Heart right ventricle (tissue), 16 donors: ENCODE measurements at regions not wholly inside any gene's neighbourhood (a gene's known extent, or its start where the extent isn't known, plus 50 kb on each side); places are given as distances from the start of the nearest gene placed in this dataset.

ENCODE experiments used
- ATAC-seq, 8 donors: fragments of 200-7000 bp; cut with Tn5 transposase; one replicate each; pipeline ENCODE4 v1.9.1; 2020; ENCODE audit warnings: mild to moderate bottlenecking in 8 of 8, moderate library complexity in 8 of 8, moderate number of reproducible peaks in 1 of 8
- DNase-seq, 2 donors: peaks; one replicate each; pipeline ENCODE4 v3.0.0-alpha.2; 2020
- H3K27ac ChIP-seq, 10 donors: fragments of 200-600 bp; sonication (generic) in 2 of 10; one replicate each; pipeline versions ENCODE4 v1.5.0 to v1.8.0; 2020 to 2022; ENCODE audit warnings: mild to moderate bottlenecking in 3 of 10
- H3K27me3 ChIP-seq, 7 donors: fragments of 200-600 bp; one replicate each; pipeline ENCODE4 v1.8.0; 2021 to 2022; ENCODE audit warnings: mild to moderate bottlenecking in 2 of 7
- H3K36me3 ChIP-seq, 9 donors: fragments of 200-600 bp; sonication (generic) in 1 of 9; one replicate each; pipeline versions ENCODE4 v1.5.0 to v1.8.0; 2020 to 2022; ENCODE audit warnings: mild to moderate bottlenecking in 2 of 9
- H3K4me1 ChIP-seq, 9 donors: fragments of 200-600 bp; sonication (generic) in 1 of 9; one replicate each; pipeline versions ENCODE4 v1.5.0 to v1.8.0; 2020 to 2022; ENCODE audit warnings: mild to moderate bottlenecking in 4 of 9
- H3K4me3 ChIP-seq, 10 donors: fragments of 200-600 bp; sonication (generic) in 2 of 10; one replicate each; pipeline versions ENCODE4 v1.5.0 to v1.8.0; 2020 to 2022; ENCODE audit warnings: mild to moderate bottlenecking in 7 of 10, moderate library complexity in 2 of 10
- H3K9me3 ChIP-seq, 11 donors: fragments of 200-600 bp in 10 of 11; sonication (generic) in 2 of 11; one replicate each; pipeline versions ENCODE4 v1.5.0 to v1.8.0; 2013 to 2022; ENCODE audit warnings: mild to moderate bottlenecking in 2 of 11, control low read depth in 1 of 11, moderate library complexity in 1 of 11
- CTCF ChIP-seq, 9 donors: fragments of 200-600 bp; sonication (generic) in 2 of 9; IDR thresholded peaks; one replicate each; pipeline versions ENCODE4 v1.5.0 to v1.8.0; 2021 to 2022; ENCODE audit warnings: antibody characterized with exemption in 9 of 9, mild to moderate bottlenecking in 5 of 9, moderate library complexity in 1 of 9
- WGBS, 2 donors: extraction: QIAGEN DNeasy Blood & Tissue Kit; methylation state at CpG; one replicate each; pipeline ENCODE4 v1.1.7; 2013; ENCODE audit warnings: inconsistent platforms in 1 of 2; 5-methylcytosine and 5-hydroxymethylcytosine counted together
- intact Hi-C, 10 donors: fragments of 100-400 bp; cut with DNase I; formaldehyde crosslinking; loops; one replicate each; pipeline versions ENCODE4 v1.11.1 to v1.14.2; 2022
- donor health status: Arrhythmogenic right ventricular cardiomyopathy.
- donor health status: ischemic (EF 13 %, LVEDD 7.1; RV severe dilation, severe dysfunction).
- donor health status: healthy with polysubstance abuse.
- donor health status: DM: no; HTN: yes; CAD: no.
- donor health status: DM: no; HTN: no; CAD: no.
- donor health status: ischemic (EF 25% LVEDD 6.9; RV normal size, moderate dysfunction).
- donor health status: ischemic (EF 25% LVEDD 5.7; RV mildly dilated, moderate dysfunction).
- donor health status: healthy.
- donor health status: DM: yes; HTN: yes; CAD: no.
- donor health status: Ischemic cardiomyopathy.
- donor health status: ischemic (EF 35%, LVEDD 5.7; RV mildly dilated, moderate dysfunction).
- donor health status: nonischemic (EF 11% LVEDD 7.7; RV severe dilation, severe dysfunction).
- donor health status: DM: yes; HTN: yes; CAD: no.
- donor health status: PGD.
- donor health status: ischemic (EF 29% LVEDD 5.4; RV normal size, mild dysfunction).
- donor health status: nonischemic (EF 23%, LVEDD 6.1; RV moderate dilation, normal function).

- DNase-seq (no peak), ATAC-seq (no peak)
- H3K4me3 ChIP-seq, result no peak overlapping the region
- no peak overlapping the region for H3K27ac ChIP-seq
- peaks cover 0 to 18% (median 13%) of the 10 kb centered on the region in 7 donors for H3K27me3 ChIP-seq
- intact Hi-C loops, result no loop called here
- H3K36me3 ChIP-seq, result no peaks in the 10 kb centered on the region
- 79 to 82% methylated on average over 2 of the region's 2 CpGs for WGBS, 2 donors
- no peaks in the 10 kb centered on the region for H3K4me1 ChIP-seq
- H3K9me3 ChIP-seq, result no peaks in the 10 kb centered on the region
- no peak for TF ChIP-seq CTCF (IDR thresholded peaks at IDR 0.05)
Measured at GRCh38 chr1:41293779-41294178, 51.7 kb upstream of the SCMH1 start.
